ENCODE measurements at regions not wholly inside any gene's neighbourhood (a gene's known extent, or its start where the extent isn't known, plus 50 kb on each side); places are given as distances from the start of the nearest gene placed in this dataset.

- no peaks in the 10 kb centered on the region for H3K9me3 ChIP-seq (ENCODE audit: insufficient read depth, low read depth, low read length)
- H3K79me2 ChIP-seq (ENCODE audit: insufficient read depth, low read length) = no peaks in the 10 kb centered on the region
- no peak overlapping the region for H3K4me3 ChIP-seq (ENCODE audit: insufficient read depth, low read depth, low read length)
- H4K20me1 ChIP-seq (ENCODE audit: insufficient read depth, low read length) = no peaks in the 10 kb centered on the region
- Mint-ChIP-seq H3K4me1 (ENCODE audit: low read depth, unreplicated experiment) (peaks cover 4% of the 10 kb centered on the region), H3K27ac (ENCODE audit: unreplicated experiment) (no peak overlapping the region), H3K27me3 (ENCODE audit: low read depth, unreplicated experiment) (peaks cover 8% of the 10 kb centered on the region), H3K36me3 (ENCODE audit: low read depth, unreplicated experiment) (no peaks in the 10 kb centered on the region), H3K9me3 (ENCODE audit: unreplicated experiment) (peaks cover 2% of the 10 kb centered on the region), H3K4me3 (ENCODE audit: unreplicated experiment) (no peak overlapping the region)
- no peaks in the 10 kb centered on the region for H3K4me1 ChIP-seq (ENCODE audit: insufficient read depth, low read length)
- H3K36me3 ChIP-seq (ENCODE audit: insufficient read depth, low read length) = no peaks in the 10 kb centered on the region
- no peaks in the 10 kb centered on the region for H3K27me3 ChIP-seq (ENCODE audit: insufficient read depth, low read length)
- H3K9ac ChIP-seq (ENCODE audit: low read length) = no peak overlapping the region
- no peak overlapping the region for H2AFZ ChIP-seq (ENCODE audit: low read depth, low read length)
- DNase-seq (ENCODE audit: low read depth) (no peak), FAIRE-seq (no peak)
- no peak for TF ChIP-seq EZH2 (IDR thresholded peaks at IDR 0.05; ENCODE audit: insufficient read depth, low read length)
- TF ChIP-seq CTCF (IDR thresholded peaks at IDR 0.05; ENCODE audit: insufficient read depth, low read depth, low read length) = no peak
- no peak overlapping the region for H3K27ac ChIP-seq (ENCODE audit: low read depth, low read length)
- H3K4me2 ChIP-seq (ENCODE audit: low read length) = no peak overlapping the region
Measured at GRCh38 chr15:31516440-31516839, 189.8 kb downstream of the KLF13 start.

- H3K27ac Mint-ChIP-seq (ENCODE audit: unreplicated experiment) = no peak overlapping the region
- Histone ChIP-seq H3K9me3 (ENCODE audit: insufficient read depth, low read depth, low read length) (no peaks in the 10 kb centered on the region), H3K4me1 (ENCODE audit: insufficient read depth, low read length) (no peaks in the 10 kb centered on the region), H3K27me3 (ENCODE audit: insufficient read depth, low read length) (no peaks in the 10 kb centered on the region), H3K79me2 (ENCODE audit: insufficient read depth, low read length) (no peaks in the 10 kb centered on the region), H3K27ac (ENCODE audit: low read depth, low read length) (no peak overlapping the region), H2AFZ (ENCODE audit: low read depth, low read length) (no peak overlapping the region), H3K4me3 (ENCODE audit: insufficient read depth, low read depth, low read length) (no peak overlapping the region), H4K20me1 (ENCODE audit: insufficient read depth, low read length) (no peaks in the 10 kb centered on the region), H3K36me3 (ENCODE audit: insufficient read depth, low read length) (no peaks in the 10 kb centered on the region), H3K9ac (ENCODE audit: low read length) (no peak overlapping the region), H3K4me2 (ENCODE audit: low read length) (no peak overlapping the region)
- H3K36me3 Mint-ChIP-seq (ENCODE audit: low read depth, unreplicated experiment) = no peaks in the 10 kb centered on the region
- peaks cover 2% of the 10 kb centered on the region for H3K9me3 Mint-ChIP-seq (ENCODE audit: unreplicated experiment)
- DNase-seq (ENCODE audit: low read depth) (no peak), FAIRE-seq (no peak)
- no peak overlapping the region for H3K4me3 Mint-ChIP-seq (ENCODE audit: unreplicated experiment)
- H3K27me3 Mint-ChIP-seq (ENCODE audit: low read depth, unreplicated experiment) = peaks cover 9% of the 10 kb centered on the region
- TF ChIP-seq EZH2 (IDR thresholded peaks at IDR 0.05; ENCODE audit: insufficient read depth, low read length) (no peak), CTCF (IDR thresholded peaks at IDR 0.05; ENCODE audit: insufficient read depth, low read depth, low read length) (no peak)
- peaks cover 3% of the 10 kb centered on the region for H3K4me1 Mint-ChIP-seq (ENCODE audit: low read depth, unreplicated experiment)
Measured at GRCh38 chr15:31516874-31517273, 190.2 kb downstream of the KLF13 start.

- DNase-seq (ENCODE audit: low read depth) (no peak), FAIRE-seq (no peak)
- peaks cover 2% of the 10 kb centered on the region for H3K9me3 Mint-ChIP-seq (ENCODE audit: unreplicated experiment)
- H3K36me3 ChIP-seq (ENCODE audit: insufficient read depth, low read length) = no peaks in the 10 kb centered on the region
- no peaks in the 10 kb centered on the region for H3K79me2 ChIP-seq (ENCODE audit: insufficient read depth, low read length)
- no peak overlapping the region for H3K9ac ChIP-seq (ENCODE audit: low read length)
- peaks cover 14% of the 10 kb centered on the region for H3K27me3 Mint-ChIP-seq (ENCODE audit: low read depth, unreplicated experiment)
- no peak overlapping the region for H3K4me3 Mint-ChIP-seq (ENCODE audit: unreplicated experiment)
- no peak overlapping the region for H3K4me2 ChIP-seq (ENCODE audit: low read length)
- H3K27ac Mint-ChIP-seq (ENCODE audit: unreplicated experiment) = no peak overlapping the region
- no peak overlapping the region for H2AFZ ChIP-seq (ENCODE audit: low read depth, low read length)
- no peaks in the 10 kb centered on the region for H4K20me1 ChIP-seq (ENCODE audit: insufficient read depth, low read length)
- TF ChIP-seq CTCF (IDR thresholded peaks at IDR 0.05; ENCODE audit: insufficient read depth, low read depth, low read length) = no peak
- TF ChIP-seq EZH2 (IDR thresholded peaks at IDR 0.05; ENCODE audit: insufficient read depth, low read length) = no peak
- no peaks in the 10 kb centered on the region for H3K27me3 ChIP-seq (ENCODE audit: insufficient read depth, low read length)
- H3K9me3 ChIP-seq (ENCODE audit: insufficient read depth, low read depth, low read length) = no peaks in the 10 kb centered on the region
- no peak overlapping the region for H3K4me3 ChIP-seq (ENCODE audit: insufficient read depth, low read depth, low read length)
- no peaks in the 10 kb centered on the region for H3K4me1 ChIP-seq (ENCODE audit: insufficient read depth, low read length)
- H3K4me1 Mint-ChIP-seq (ENCODE audit: low read depth, unreplicated experiment) = no peaks in the 10 kb centered on the region
- no peak overlapping the region for H3K27ac ChIP-seq (ENCODE audit: low read depth, low read length)
- no peaks in the 10 kb centered on the region for H3K36me3 Mint-ChIP-seq (ENCODE audit: low read depth, unreplicated experiment)
Measured at GRCh38 chr15:31517711-31518110, 191.1 kb downstream of the KLF13 start.
